Esophagus squamous epithelium (tissue), 4 donors: ENCODE measurements at regions not wholly inside any gene's neighbourhood (a gene's known extent, or its start where the extent isn't known, plus 50 kb on each side); places are given as distances from the start of the nearest gene placed in this dataset.
A peak's percentile ranks its signal among the peaks of the same experiment; 100 is the strongest.

Experiments used
- POLR2A ChIP-seq, 4 donors: fragments of 450-650 bp; IDR thresholded peaks; one replicate each; pipeline ENCODE4 v1.6.1; 2017; ENCODE audit warnings: antibody characterized with exemption in 4 of 4, mild to moderate bottlenecking in 4 of 4, moderate library complexity in 3 of 4
- TF ChIP-seq, protein P1 (sequence below), 6 experiments: fragments of 450-650 bp in 4 of 6; fragments of 200-600 bp in 2 of 6; sonication (generic) in 2 of 6; IDR thresholded peaks; one replicate each; pipeline ENCODE4 v1.5.1; 2016 to 2019; ENCODE audit warnings: antibody characterized with exemption in 6 of 6, mild to moderate bottlenecking in 4 of 6, moderate library complexity in 4 of 6

DNA sequence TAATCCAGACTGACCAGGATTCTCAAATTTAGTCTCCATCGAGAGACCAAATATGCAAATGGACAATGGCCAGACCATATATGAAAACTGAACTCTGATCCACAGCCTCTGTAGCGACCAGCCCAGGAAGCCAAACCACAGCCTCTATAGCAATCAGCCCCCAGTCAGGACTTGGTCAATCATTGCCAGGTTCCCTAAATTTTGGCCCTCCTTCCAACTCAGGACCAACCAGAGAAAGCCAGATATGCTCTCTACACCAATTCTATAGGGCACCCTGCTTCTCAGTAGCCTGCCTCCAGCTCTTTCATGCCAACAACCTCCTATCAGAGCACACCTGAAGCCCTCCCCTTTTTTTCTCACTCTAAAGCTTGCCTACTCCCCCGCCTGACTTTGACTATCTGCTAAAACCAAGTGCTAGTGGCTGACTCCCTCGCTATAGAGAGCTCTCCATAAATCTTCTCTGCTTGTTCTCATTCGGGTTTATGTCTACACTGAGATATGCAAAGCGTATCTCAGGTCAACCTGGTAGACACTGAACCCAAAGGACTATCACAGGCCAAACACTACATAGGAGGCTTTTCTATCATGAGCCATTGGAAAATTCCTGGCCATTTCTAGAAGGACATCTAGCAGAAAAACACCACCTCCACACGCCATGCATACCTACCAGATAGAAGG is 110.5 kb upstream of the FUT8 start:
- TF ChIP-seq, protein P1, sequence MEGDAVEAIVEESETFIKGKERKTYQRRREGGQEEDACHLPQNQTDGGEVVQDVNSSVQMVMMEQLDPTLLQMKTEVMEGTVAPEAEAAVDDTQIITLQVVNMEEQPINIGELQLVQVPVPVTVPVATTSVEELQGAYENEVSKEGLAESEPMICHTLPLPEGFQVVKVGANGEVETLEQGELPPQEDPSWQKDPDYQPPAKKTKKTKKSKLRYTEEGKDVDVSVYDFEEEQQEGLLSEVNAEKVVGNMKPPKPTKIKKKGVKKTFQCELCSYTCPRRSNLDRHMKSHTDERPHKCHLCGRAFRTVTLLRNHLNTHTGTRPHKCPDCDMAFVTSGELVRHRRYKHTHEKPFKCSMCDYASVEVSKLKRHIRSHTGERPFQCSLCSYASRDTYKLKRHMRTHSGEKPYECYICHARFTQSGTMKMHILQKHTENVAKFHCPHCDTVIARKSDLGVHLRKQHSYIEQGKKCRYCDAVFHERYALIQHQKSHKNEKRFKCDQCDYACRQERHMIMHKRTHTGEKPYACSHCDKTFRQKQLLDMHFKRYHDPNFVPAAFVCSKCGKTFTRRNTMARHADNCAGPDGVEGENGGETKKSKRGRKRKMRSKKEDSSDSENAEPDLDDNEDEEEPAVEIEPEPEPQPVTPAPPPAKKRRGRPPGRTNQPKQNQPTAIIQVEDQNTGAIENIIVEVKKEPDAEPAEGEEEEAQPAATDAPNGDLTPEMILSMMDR (IDR thresholded peaks at IDR 0.05), result peak in 1 of 6 experiments; percentile 16
- TF ChIP-seq POLR2A (IDR thresholded peaks at IDR 0.05), result no peak
